ENCODE measurements at regions not wholly inside any gene's neighbourhood (a gene's known extent, or its start where the extent isn't known, plus 50 kb on each side); places are given as distances from the start of the nearest gene placed in this dataset.
"Not testable (repeated sequence)": the region's sequence is repeated elsewhere in the genome, so short reads cannot be mapped to it uniquely, and the experiment has no call there.

GRCh38 chr7:48992816-48993215 is 68.5 kb downstream of the CDC14C start:
- DNase-seq (ENCODE audit: low spot score): no peak

- peak; percentile 46 for DNase-seq (ENCODE audit: low spot score)
Observed at GRCh38 chr7:49001610-49002033, 77.3 kb downstream of the CDC14C start.

- DNase-seq (ENCODE audit: low spot score): no peak
Observed at GRCh38 chr7:49010717-49011116, 86.4 kb downstream of the CDC14C start.

GRCh38 chr7:49014870-49015269 is 90.5 kb downstream of the CDC14C start:
- DNase-seq (ENCODE audit: low spot score): no peak

- no peak for DNase-seq (ENCODE audit: low spot score)
Observed at GRCh38 chr7:49020145-49020544, 95.8 kb downstream of the CDC14C start.

- no peak for DNase-seq (ENCODE audit: low spot score)
Observed at GRCh38 chr7:49022448-49022847, 98.1 kb downstream of the CDC14C start.

GRCh38 chr7:49023345-49024328 is 99.3 kb downstream of the CDC14C start:
- DNase-seq (ENCODE audit: low spot score): no peak

- no peak for DNase-seq (ENCODE audit: low spot score)
Observed at GRCh38 chr7:49030221-49030620, 105.9 kb downstream of the CDC14C start.

- DNase-seq (ENCODE audit: low spot score): not testable (repeated sequence)
Observed at GRCh38 chr7:49033140-49033539, 108.8 kb downstream of the CDC14C start.

GRCh38 chr7:49037346-49038210 is 113.2 kb downstream of the CDC14C start:
- DNase-seq (ENCODE audit: low spot score): no peak

- no peak for DNase-seq (ENCODE audit: low spot score)
Observed at GRCh38 chr7:49038821-49039358, 114.5 kb downstream of the CDC14C start.

- DNase-seq (ENCODE audit: low spot score): no peak
Observed at GRCh38 chr7:49060743-49061142, 136.4 kb downstream of the CDC14C start.

GRCh38 chr7:49074538-49074937 is 150.2 kb downstream of the CDC14C start:
- DNase-seq (ENCODE audit: low spot score): no peak

- DNase-seq (ENCODE audit: low spot score): no peak
Observed at GRCh38 chr7:49080896-49081475, 156.6 kb downstream of the CDC14C start.

- DNase-seq (ENCODE audit: low spot score): no peak
Observed at GRCh38 chr7:49088017-49088416, 163.7 kb downstream of the CDC14C start.

GRCh38 chr7:49089717-49090116 is 165.4 kb downstream of the CDC14C start:
- no peak for DNase-seq (ENCODE audit: low spot score)

- DNase-seq (ENCODE audit: low spot score): no peak
Observed at GRCh38 chr7:49091089-49091488, 166.7 kb downstream of the CDC14C start.

- DNase-seq (ENCODE audit: low spot score): peak; percentile 15
Observed at GRCh38 chr7:49091519-49091918, 167.2 kb downstream of the CDC14C start.

- DNase-seq (ENCODE audit: low spot score): no peak
Observed at GRCh38 chr7:49093218-49093617, 168.9 kb downstream of the CDC14C start.

GRCh38 chr7:49094866-49095265 is 170.5 kb downstream of the CDC14C start:
- no peak for DNase-seq (ENCODE audit: low spot score)

- DNase-seq (ENCODE audit: low spot score): no peak
Observed at GRCh38 chr7:49099587-49100326, 175.4 kb downstream of the CDC14C start.

Measured in activated CD4-positive, alpha-beta T cell treated with anti-CD3 and anti-CD28 coated beads, Interleukin-2, Interleukin-4, amounts not matched to agents 100 ng/mL and 50 ng/mL, durations not matched to agents 16 hours and 8 hours (primary cell).